ENCODE measurements at regions not wholly inside any gene's neighbourhood (a gene's known extent, or its start where the extent isn't known, plus 50 kb on each side); places are given as distances from the start of the nearest gene placed in this dataset.

DNA sequence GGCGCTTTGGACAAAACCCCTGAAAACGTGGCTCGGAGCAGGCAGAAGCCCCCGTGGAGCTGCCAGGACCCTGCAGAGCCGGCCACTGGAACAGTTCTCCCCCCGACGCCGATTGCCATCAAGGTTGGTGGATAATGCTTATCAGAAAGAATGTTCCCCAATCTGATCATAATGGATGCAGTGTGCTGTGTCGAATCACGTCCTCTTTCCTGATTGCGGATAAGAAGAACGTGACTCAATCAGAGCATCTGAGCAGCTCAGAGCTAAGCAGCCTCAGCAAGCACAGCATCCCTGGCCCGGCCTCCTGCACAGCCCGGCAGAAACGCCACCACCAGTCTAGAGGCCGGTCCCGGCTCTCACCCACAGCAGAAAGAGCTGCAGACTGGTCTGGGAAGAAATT lies 488.0 kb downstream of the EIPR1 start:
- no peak overlapping the region for H3K4me3 ChIP-seq
- TF ChIP-seq EZH2phosphoT487 (IDR thresholded peaks at IDR 0.05; ENCODE audit: low read depth, severe bottlenecking, unreplicated experiment) (no peak), EZH2 (IDR thresholded peaks at IDR 0.05; ENCODE audit: borderline replicate concordance) (no peak)
- TF ChIP-seq, protein P1, sequence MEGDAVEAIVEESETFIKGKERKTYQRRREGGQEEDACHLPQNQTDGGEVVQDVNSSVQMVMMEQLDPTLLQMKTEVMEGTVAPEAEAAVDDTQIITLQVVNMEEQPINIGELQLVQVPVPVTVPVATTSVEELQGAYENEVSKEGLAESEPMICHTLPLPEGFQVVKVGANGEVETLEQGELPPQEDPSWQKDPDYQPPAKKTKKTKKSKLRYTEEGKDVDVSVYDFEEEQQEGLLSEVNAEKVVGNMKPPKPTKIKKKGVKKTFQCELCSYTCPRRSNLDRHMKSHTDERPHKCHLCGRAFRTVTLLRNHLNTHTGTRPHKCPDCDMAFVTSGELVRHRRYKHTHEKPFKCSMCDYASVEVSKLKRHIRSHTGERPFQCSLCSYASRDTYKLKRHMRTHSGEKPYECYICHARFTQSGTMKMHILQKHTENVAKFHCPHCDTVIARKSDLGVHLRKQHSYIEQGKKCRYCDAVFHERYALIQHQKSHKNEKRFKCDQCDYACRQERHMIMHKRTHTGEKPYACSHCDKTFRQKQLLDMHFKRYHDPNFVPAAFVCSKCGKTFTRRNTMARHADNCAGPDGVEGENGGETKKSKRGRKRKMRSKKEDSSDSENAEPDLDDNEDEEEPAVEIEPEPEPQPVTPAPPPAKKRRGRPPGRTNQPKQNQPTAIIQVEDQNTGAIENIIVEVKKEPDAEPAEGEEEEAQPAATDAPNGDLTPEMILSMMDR (IDR thresholded peaks at IDR 0.05; ENCODE audit: poor library complexity), result no peak
- WGBS (ENCODE audit: low lambda C conversion rate, missing lambda C conversion rate), result 90% methylated on average over 17 of the region's 17 CpGs

DNA sequence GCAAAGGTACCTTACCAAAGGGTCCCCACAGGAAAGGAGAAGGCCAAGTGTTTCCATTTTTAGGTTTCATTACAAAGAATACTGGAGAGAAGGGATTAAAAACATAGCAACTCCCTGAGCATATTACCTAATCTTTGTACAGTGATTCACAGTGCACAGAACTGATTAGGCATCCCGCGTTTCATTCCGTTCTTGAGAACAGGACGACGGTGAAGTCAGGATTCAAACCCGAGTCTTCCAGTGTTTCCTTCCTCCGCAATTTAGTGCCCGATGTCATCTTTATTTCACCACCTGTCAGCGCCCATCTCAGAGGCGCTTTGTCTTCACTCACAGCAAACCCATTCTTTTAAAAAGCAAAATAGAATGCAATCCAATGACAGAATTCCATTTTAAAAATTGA lies 488.5 kb downstream of the EIPR1 start:
- H3K79me2 ChIP-seq, result no peaks in the 10 kb centered on the region
- H3K4me1 ChIP-seq (ENCODE audit: insufficient read depth), result no peaks in the 10 kb centered on the region
- H4K20me1 ChIP-seq (ENCODE audit: insufficient read depth, poor library complexity, severe bottlenecking), result no peaks in the 10 kb centered on the region
- no peak for DNase-seq (ENCODE audit: low spot score)
- H3K4me2 ChIP-seq, result no peak overlapping the region
- no peaks in the 10 kb centered on the region for H3K27me3 ChIP-seq
- H2AFZ ChIP-seq, result no peak overlapping the region
- no peak overlapping the region for H3K27ac ChIP-seq
- no peaks in the 10 kb centered on the region for H3K9me2 ChIP-seq (replicated peaks; ENCODE audit: insufficient read depth)
- no peaks in the 10 kb centered on the region for H3K36me3 ChIP-seq (replicated peaks; ENCODE audit: insufficient read depth, low read depth)
- H3K4me3 ChIP-seq, result no peak overlapping the region
- H3K9me3 ChIP-seq (ENCODE audit: low read depth), result no peaks in the 10 kb centered on the region
- TF ChIP-seq, protein P1 (IDR thresholded peaks at IDR 0.05; ENCODE audit: poor library complexity), result no peak
- TF ChIP-seq EZH2 (IDR thresholded peaks at IDR 0.05; ENCODE audit: borderline replicate concordance) (no peak), EZH2phosphoT487 (IDR thresholded peaks at IDR 0.05; ENCODE audit: low read depth, severe bottlenecking, unreplicated experiment) (no peak)
- 98% methylated on average over 10 of the region's 10 CpGs for WGBS (ENCODE audit: low lambda C conversion rate, missing lambda C conversion rate)

More for the DNA sequence above, 488.0 kb downstream of the EIPR1 start:
- no peak overlapping the region for H2AFZ ChIP-seq
- no peaks in the 10 kb centered on the region for H3K27me3 ChIP-seq
- no peaks in the 10 kb centered on the region for H3K4me1 ChIP-seq (ENCODE audit: insufficient read depth)
- H3K36me3 ChIP-seq (replicated peaks; ENCODE audit: insufficient read depth, low read depth), result no peaks in the 10 kb centered on the region
- no peak overlapping the region for H3K4me2 ChIP-seq
- DNase-seq (ENCODE audit: low spot score), result no peak
- H3K27ac ChIP-seq, result no peak overlapping the region
- H3K9me2 ChIP-seq (replicated peaks; ENCODE audit: insufficient read depth), result no peaks in the 10 kb centered on the region
- H4K20me1 ChIP-seq (ENCODE audit: insufficient read depth, poor library complexity, severe bottlenecking), result no peaks in the 10 kb centered on the region
- H3K79me2 ChIP-seq, result no peaks in the 10 kb centered on the region
- no peaks in the 10 kb centered on the region for H3K9me3 ChIP-seq (ENCODE audit: low read depth)

DNA sequence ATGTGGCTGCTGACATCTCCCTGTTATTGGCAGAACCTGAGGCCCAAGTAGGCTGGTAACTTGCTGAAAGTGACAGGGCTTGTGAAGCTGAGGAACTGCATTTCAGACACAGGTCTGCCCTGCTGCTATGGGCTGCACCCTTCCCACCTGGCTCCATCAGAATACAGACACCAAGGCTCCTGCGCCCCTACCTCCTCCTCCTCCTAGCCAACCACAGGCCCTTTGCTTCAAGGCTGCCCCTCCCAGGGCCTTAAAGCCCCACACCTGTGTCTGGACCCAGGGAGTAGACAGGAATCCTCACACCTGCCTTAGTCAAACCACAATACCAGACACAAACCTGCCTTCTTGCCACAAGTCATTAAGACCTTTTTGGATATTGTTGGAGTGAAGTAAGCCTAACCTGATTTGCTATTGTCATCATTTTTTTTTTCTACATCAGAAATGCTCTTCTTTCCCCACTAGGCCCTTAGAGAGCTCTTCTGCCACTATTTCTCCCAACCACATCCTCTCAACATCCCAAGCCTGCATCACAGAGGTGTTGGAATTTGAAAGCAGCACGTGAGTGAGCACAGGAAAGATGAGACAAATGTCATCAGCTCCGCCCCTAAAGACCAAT lies 489.7 kb downstream of the EIPR1 start:
- H3K27me3 ChIP-seq, result no peaks in the 10 kb centered on the region
- H3K36me3 ChIP-seq (replicated peaks; ENCODE audit: insufficient read depth, low read depth), result no peaks in the 10 kb centered on the region
- no peaks in the 10 kb centered on the region for H3K4me1 ChIP-seq (ENCODE audit: insufficient read depth)
- no peak for DNase-seq (ENCODE audit: low spot score)
- H3K9me3 ChIP-seq (ENCODE audit: low read depth), result no peaks in the 10 kb centered on the region
- no peaks in the 10 kb centered on the region for H3K9me2 ChIP-seq (replicated peaks; ENCODE audit: insufficient read depth)
- H3K4me3 ChIP-seq, result no peak overlapping the region
- 73% methylated on average over 3 of the region's 3 CpGs for WGBS (ENCODE audit: low lambda C conversion rate, missing lambda C conversion rate)
- H3K4me2 ChIP-seq, result no peak overlapping the region
- H3K79me2 ChIP-seq, result no peaks in the 10 kb centered on the region
- no peak overlapping the region for H3K27ac ChIP-seq
- no peaks in the 10 kb centered on the region for H4K20me1 ChIP-seq (ENCODE audit: insufficient read depth, poor library complexity, severe bottlenecking)
- TF ChIP-seq, protein P1 (IDR thresholded peaks at IDR 0.05; ENCODE audit: poor library complexity), result no peak
- TF ChIP-seq EZH2 (IDR thresholded peaks at IDR 0.05; ENCODE audit: borderline replicate concordance) (no peak), EZH2phosphoT487 (IDR thresholded peaks at IDR 0.05; ENCODE audit: low read depth, severe bottlenecking, unreplicated experiment) (no peak)
- no peak overlapping the region for H2AFZ ChIP-seq
